NCI-H1092 (cell line): ENCODE measurements at regions not wholly inside any gene's neighbourhood (a gene's known extent, or its start where the extent isn't known, plus 50 kb on each side); places are given as distances from the start of the nearest gene placed in this dataset.

Source experiments
- DNase-seq: peaks from one replicate; lab custom pipeline; 2025; lab: John Stamatoyannopoulos, UW

DNA sequence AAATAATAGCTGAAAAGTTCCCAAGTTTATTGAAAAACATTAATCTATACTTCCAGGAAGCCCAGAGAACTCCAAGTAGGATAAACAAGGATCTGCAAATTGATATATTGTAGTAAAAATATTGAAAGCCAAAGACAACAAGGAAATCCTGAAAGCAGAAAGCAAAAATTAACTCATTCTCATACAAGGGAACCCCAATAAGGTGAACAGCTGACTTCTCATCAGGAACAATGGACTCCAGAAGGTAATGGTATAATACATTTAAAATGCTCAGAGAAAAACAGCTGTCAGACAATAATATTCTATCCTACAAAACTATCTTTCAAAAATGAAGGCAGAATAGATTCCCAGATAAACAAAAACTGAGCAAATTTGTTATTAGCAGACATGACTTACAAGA, 138.1 kb upstream of the BMP4 start:
- no peak for DNase-seq

DNA sequence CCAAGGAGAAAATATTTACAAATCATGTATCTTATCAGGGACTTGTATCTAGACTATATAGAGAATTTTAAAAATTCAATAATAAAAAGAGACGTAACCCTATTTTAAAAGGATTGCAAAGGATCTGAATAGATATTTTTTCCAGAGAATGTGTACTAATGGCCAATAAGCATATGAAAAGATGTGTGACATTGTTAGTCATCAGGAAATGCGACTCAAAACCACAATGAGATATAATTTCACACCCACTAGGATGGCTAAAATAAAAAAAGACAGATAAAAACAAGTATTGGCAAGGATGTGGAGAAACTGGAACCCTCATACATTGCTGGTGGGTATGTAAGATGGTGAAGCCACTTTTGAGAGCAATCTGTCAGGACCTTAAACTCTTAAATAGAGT, 141.9 kb upstream of the BMP4 start:
- no peak for DNase-seq

DNA sequence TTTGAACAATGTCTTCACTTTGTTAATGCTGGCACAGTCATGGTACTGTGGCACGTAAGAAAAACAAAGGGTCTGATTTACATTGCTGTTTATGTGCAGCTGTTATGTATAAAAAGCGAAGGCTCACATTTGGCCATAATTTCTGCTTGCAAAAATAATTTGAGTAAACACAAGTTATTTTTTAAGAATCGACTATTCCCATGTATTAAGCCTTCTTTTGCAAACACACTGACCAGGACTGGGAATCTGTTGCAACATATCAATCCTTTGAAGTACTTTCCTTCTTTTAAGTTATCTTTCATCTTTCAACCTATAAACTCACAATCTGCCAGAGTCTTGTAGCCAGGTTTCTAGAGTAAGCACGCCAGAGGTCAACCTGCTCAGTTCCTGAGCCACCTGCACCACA, 145.4 kb upstream of the BMP4 start:
- DNase-seq, result no peak

DNA sequence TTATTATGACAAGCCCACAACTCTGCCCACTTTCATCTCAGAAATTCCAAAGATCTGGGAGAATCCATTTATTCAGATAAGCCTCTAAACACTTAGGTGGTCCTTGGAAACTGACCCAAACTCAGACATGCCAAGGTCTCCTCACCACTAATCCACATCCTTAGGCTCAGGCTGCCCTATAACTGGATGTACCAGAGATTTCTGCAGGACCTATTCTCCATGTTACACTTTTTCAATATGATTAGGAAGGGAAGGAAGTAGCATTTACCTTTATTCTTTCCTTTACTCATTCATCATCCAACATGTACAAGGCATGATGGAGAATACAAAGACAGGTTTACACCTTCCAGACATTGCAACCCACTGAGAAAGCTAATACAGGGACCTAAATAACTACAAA, 145.9 kb upstream of the BMP4 start:
- no peak for DNase-seq

DNA sequence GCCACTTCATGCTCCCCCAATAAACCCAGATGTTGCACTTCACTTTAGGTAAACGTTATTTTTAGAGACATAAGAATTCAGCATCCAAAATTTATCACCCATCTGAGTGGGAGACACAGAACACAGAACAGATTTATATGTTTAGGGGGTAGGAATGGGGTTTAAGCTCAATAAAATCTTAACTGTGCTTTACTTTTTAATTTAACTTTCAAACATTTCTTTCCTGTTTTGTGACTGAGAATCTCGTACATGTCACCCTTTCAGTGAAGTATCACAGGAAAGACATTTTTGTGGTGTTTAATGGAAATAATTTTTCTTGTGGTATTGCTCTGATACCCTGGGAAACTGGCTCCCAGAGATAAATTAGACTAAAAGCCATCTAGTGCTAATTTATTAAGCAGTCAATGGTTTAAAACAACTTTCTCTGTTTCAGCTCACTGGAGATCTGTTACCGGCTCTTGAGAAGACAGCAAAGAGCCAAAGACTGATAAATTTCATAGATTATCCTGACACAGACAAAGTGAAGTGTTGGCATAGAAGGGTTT, 148.0 kb upstream of the BMP4 start:
- no peak for DNase-seq

DNA sequence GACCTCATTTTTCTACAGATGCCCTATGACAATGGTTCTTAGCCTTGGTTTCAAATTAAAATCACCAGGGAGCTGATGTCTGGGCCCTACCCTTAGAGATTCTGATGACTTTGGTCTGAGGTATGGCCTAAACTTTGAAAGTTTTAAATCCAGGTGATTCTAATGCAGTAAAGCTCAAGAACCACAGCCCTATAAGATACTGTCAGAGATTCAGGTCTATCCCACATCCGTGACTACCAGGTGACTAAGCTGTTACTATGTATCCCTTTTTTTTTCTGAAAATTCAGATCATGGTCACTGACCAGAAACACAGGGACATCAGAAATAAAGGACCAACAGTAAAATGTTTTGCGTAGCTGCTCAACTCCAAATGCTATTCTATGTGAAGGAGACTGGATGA, 148.8 kb upstream of the BMP4 start:
- no peak for DNase-seq

DNA sequence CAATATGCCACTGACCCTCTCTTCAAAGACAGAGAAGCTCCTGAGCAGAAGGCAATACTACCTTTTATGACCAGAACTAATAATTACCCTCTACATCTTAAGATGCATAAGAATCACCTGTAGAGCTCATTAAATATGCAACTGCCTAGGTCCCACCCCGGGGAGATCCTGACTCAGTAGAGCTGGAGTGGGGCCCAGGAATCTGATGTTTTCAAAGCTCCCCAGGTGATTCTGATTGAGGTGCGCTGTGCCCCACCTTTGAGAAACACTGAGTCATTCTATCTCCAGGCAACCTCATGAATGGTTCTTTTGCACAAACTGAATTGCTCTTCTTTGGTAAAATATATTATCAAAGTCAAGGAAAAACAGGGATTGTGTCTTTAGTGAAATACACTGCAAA, 149.3 kb upstream of the BMP4 start:
- no peak for DNase-seq

DNA sequence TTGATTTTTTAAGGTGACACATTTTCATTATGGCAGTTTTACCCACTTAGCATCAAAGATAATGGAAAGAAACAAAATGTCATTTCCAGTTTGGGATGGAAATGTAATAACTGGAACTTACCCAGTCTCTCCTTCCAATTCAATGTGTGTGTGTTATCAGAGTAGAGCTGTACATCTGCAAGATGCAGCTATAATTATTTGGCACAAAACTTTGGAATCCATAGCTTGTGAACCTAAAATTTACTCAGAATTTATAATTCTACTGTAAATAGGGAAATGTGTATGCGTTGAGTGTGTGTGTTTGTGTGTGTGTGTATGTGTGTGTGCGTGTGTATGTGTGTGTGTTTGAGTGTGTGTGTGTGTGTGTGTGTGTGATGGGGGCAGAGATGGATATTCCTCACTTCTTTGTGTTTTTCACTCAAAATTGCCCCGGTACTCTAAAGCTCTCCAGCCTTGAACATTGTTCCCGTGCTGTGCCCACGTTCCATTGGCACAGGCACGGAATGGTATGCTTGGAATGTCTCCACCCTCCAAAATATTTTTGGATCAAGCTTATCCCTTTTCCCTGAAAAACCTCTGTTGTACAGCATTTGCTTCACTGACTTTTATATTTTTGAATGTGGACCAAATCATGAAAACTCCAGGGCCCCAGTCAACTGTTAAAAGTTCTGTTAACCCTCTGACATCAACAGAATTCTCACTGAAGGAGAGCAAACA, 150.2 kb upstream of the BMP4 start:
- DNase-seq, result no peak

DNA sequence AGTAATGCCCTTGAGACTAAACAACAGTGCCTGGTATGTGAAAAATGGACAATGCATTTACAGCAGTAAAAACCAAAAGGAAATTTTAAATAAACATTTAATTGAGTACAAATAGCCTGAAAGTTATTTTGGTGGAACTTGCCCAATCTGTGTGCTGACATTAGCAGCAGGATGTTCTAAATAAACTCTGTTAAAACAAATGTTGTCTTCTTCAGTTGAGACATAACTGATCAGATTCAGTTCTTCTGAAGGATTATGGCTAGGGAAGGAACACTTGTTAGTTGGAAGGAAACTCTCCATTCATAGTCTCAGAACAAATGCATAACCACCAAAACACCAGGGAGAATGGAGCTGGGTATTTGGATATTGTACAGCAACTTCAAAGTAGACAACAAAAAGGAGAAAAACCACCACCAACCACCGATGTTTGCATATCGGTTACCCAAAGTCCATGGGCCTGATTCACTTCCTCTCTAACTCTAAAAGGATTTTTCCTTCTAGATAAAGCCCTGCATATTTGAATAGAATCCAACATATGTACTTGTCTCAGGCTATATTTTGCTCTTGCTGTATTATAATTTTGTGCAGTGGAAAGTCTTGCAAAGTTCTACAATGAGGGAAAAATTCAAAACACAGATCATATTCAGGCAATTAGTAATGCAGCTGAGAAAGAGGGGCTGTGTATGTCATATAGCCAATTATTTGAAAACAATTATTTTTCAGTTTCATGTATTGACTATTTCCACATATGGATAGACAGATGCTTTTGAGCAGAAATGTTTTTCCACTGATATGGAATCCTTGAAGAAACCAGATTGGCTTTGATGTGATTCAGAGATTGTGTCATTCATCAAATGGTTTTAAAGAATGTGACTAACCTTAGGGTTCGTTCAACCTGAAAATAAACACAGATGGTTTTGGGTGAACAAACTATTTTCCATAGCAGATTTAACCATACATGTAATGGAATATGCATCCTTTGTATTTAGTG, 152.2 kb upstream of the BMP4 start:
- no peak for DNase-seq

DNA sequence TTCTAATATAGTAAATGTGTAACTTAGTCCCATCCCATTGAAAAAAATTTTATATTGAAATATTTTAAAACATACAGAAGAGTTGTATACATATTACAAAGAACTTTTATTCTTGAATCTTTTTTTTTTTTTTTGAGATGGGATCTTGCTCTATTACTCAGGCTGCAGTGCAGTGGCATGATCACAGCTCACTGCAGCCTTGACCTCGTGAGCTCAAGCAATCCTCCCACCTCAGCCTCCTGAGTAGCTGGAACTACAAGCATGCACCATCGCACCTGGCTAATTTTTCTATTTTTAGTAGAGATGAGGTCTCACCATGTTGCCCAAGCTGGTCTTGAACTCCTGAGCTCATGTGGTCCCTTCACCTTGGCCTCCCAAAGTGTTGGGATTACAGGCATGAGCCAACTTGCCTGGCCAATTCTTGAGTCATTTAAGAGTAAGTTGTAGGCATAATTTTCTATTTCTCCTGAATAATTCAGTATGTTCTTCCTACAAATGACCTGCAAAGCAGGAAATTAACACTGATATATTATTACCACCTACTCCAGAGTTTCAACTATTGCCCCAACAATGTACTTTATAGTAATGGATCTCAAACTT, 153.0 kb upstream of the BMP4 start:
- no peak for DNase-seq

DNA sequence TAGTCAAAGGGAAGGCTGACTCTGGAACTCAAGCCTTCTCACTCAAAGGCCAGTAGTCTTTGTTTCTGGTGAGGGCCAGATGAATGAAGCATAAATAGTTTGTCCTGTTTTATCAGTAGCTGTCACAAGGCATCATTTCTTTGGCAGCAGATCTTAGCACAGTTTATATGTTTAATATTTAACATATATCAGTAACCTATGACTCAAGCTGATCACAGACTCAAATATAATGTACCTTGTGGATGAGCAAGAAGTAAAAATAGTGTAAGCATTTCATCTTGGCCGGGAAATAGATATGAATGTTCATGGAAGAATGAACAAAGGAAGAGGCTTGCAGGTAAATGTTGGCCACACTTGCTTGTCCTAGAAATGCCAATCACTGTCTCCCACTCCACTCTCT, 158.3 kb upstream of the BMP4 start:
- no peak for DNase-seq

DNA sequence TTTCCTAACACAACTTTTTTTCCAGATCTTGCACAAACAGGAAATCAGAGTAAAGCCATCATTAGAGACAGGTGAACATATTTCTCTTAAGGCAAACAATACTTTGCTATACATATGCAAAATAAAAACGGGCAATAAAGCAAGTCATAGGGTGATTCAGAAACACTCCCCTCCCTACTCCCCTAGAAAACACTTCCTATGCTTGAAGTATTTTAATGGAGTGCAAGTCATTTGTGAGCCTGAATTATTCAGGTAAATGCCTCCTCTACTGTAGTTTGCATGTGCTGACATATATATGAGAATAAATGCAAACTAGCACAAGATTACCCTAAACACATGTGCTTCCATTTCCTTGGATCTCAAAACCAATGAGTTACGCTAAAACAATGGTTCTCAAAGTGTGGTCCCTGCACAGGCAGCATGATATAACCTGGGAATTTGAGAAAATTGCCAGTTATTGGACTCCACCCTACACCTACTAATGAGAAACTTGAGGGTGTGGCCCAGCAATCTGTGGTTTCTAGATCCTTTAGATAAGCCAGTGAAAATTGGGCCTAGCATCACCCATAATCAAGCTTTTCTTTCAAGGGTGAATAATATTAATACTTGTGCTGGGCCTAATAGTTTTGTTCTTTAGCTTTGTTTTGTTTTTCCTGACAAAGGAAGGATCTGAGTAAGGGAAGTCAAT, 159.7 kb upstream of the BMP4 start:
- DNase-seq, result no peak

DNA sequence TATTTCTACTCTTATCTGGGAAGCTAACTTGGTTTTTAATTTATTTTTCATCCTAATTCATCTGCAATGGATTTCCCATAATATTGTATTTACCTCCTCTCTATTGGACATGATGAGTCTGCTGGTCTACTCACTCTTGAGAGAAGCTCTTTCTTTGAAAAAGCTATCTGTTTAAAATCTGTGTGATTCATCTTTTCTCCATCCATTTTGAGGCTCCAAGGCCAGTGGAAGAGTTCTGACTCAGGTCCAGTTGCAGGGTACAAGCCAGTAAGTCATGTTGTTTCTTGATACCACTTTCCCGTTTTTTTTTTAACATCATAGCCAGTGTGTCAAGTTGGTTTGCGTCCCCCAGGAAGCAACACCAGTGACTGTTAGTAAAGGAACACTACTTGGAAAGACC, 160.3 kb upstream of the BMP4 start:
- no peak for DNase-seq

DNA sequence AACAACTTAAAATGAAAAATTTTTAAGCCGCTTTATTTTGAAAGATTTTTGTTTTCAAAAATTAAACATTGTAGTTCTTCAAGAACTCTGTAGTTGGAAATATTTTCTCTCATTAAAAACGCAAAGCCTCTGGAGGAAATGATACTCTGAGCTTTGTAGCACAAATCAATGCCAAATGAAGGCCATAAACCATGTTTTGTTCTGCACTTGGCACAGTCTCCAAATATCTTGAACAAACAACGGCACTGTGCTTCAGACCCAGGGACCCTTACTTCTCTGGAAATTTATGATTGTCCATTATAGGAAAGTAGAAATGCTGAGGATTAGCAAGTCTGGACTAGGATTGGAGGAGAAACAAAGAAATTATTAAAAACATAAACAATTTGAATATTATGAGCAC, 160.8 kb upstream of the BMP4 start:
- peak; percentile 65 for DNase-seq

DNA sequence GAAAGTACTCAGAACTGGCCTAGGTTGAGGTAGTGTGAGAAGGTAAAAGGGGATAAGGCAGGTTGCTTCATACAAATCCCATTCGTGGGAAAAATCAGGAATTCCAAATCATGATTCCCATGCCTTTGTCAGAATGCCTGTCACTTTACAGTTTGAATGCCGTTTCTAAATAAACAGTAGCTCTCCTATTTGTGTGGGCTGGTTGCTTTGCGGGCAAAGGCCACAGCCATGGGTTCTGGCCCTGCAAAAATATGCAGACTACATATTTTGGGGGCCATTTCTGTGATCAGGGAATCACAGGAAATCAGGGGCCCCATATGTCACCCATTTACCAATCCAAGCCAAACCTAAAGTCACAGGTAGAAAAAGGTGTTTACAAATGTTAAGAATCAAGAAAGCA, 161.3 kb upstream of the BMP4 start:
- DNase-seq, result no peak

DNA sequence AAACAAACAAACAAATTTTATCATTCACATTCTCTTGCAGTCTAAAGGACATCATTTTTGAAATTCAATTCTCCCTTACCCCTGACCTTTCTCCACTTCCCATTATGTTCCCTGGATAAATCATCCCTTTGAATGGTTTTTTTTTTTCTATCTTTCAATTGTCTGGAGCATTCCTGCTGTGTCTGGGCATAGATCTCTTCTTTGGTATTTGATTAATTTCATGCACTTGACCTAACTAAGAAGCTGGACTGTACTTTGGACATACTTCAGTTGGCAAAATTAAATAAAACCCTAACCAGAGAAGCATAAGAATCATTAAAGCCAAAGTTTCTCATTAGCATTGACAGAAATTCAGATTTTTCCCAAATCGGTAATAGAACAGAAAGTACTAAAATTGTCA, 163.6 kb upstream of the BMP4 start:
- no peak for DNase-seq

DNA sequence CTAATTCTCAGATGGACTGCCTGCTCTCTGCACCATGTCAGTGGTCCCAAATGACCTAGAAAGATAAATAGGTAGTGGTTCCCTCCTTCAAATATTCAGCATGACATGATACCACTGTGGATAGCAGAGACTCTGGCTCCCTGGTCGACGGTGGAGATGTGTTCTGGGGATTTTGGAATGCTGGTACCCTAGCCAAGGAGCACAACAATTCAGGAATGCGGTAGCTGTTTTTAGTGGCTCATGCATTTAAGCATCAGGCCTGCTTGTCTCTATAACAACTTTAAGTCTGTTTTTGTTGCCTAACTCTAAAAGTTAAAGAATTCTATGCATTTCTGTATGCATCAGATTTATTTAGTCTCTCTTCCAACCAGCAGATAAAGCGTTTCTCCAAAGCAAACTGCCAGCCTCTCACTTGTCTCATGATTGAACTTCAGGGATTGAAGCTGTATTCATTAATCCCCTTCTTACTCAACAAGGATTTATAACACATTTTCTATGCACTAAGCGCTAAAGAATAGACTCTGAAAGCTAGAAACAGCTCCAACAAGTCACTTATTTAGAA, 164.9 kb upstream of the BMP4 start:
- no peak for DNase-seq

DNA sequence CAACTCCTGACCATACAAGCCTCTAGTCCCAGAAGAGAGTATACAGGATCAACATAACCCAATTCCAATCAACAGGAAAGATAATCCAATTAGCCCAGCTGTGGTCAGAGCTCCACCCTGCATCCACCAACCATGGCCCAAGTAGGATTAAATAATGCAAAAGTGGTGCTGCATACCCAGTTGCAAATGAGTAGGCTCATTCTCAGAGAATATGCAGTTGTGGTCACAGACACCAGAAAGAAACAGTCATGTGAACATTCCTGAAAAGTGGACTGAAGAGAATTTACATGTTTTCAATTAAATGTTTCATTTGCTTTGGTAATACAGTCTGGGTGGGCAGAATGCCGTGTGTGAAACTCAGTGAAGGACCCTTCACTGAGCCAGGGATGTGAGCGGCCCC, 167.2 kb upstream of the BMP4 start:
- no peak for DNase-seq

DNA sequence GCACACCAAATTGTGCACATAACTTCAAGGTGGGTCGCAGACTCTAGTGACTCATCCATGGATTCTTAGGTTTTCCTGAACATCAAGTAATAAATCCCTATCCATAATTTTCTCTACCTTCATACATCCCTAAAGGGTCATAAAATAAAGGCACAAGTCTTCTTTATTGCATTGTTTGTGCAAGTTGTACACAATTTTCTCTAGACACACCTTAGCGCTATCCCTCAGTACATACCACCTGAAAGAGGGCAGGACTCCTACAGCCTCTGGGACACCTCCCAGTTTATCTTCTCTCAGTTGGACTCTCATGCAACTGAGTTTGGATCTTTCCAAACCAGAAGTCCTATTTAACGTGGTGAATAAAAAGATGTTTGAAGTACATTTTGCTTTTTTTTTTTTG, 168.5 kb upstream of the BMP4 start:
- no peak for DNase-seq

DNA sequence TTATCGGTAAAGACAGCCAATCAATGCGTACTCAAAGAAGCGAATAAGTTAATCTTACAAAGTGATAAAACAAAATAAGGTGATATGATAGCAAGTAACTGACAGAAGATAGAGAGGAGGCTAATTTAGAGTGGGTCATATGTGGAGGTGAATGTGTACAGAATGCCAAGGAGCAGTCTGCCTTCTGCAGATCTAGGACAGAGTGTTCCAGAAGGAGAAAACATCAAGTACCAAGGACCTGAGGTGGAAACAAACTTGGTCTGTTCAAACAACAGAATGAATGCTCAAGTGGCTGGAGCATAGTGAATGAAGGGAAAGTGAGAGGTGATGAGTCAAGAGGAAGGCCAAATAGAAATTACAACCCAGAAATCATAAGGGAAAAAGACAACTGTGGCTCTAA, 170.3 kb upstream of the BMP4 start:
- no peak for DNase-seq

DNA sequence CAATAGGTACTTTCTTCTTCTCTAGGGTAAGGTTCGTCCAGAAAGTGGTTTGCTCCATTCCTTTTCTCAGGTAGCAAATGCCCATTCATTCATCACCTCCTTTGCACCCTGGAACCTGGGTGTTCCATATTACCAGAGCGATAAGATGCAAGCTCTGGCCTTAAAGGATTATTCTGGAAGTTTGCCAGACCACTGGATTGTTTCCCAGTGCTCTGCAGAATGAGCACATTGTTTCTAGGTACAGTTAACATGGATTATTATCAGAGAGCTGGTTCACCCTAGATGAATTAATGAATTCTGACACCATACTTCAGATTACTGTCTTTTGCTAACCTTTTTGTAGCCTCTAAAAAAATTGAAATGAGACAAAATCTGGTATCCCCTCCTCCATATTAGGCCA, 170.9 kb upstream of the BMP4 start:
- DNase-seq, result no peak
